ENCODE measurements at regions not wholly inside any gene's neighbourhood (a gene's known extent, or its start where the extent isn't known, plus 50 kb on each side); places are given as distances from the start of the nearest gene placed in this dataset.

DNA sequence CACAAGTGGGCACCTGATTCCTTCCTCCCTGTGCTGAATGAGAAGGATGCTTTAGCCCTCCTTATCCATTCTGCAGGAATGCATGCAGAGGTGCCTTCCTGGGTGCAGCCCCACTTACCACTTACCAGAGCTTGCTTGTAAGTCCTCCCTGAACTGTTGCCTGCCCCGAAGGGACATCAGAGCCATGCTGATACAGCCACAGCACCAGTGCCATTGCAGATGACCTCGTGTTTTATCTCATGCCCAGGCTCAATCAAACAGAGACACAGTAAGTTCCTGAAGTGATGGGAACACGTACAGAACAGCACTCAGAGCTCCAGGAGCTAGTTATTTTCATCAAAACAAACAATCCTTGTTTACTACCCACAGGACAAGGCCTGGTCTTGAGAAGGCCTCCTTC is 81.9 kb downstream of the ATP1A1 start:
- TF ChIP-seq EZH2 (IDR thresholded peaks at IDR 0.05; ENCODE audit: borderline replicate concordance, insufficient read depth, low read depth, low read length, poor library complexity, severe bottlenecking), result no peak
- TF ChIP-seq, protein P1, sequence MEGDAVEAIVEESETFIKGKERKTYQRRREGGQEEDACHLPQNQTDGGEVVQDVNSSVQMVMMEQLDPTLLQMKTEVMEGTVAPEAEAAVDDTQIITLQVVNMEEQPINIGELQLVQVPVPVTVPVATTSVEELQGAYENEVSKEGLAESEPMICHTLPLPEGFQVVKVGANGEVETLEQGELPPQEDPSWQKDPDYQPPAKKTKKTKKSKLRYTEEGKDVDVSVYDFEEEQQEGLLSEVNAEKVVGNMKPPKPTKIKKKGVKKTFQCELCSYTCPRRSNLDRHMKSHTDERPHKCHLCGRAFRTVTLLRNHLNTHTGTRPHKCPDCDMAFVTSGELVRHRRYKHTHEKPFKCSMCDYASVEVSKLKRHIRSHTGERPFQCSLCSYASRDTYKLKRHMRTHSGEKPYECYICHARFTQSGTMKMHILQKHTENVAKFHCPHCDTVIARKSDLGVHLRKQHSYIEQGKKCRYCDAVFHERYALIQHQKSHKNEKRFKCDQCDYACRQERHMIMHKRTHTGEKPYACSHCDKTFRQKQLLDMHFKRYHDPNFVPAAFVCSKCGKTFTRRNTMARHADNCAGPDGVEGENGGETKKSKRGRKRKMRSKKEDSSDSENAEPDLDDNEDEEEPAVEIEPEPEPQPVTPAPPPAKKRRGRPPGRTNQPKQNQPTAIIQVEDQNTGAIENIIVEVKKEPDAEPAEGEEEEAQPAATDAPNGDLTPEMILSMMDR (IDR thresholded peaks at IDR 0.05), result no peak

All from B cell (primary cell).